ENCODE measurements at regions not wholly inside any gene's neighbourhood (a gene's known extent, or its start where the extent isn't known, plus 50 kb on each side); places are given as distances from the start of the nearest gene placed in this dataset.

GRCh38 chr5:173420108-173420507 is 91.9 kb upstream of the STC2 start:
- Mint-ChIP-seq H3K27ac (ENCODE audit: unreplicated experiment) (no peak overlapping the region), H3K4me1 (ENCODE audit: low read depth, unreplicated experiment) (no peaks in the 10 kb centered on the region), H3K27me3 (ENCODE audit: insufficient read depth, unreplicated experiment) (no peaks in the 10 kb centered on the region), H3K9me3 (ENCODE audit: unreplicated experiment) (peaks cover 35% of the 10 kb centered on the region), H3K4me3 (ENCODE audit: unreplicated experiment) (no peak overlapping the region), H3K36me3 (ENCODE audit: insufficient read depth, unreplicated experiment) (no peaks in the 10 kb centered on the region)
- BruUV-seq (replicated peaks): no TSS peak
- no peak for DNase-seq
- Histone ChIP-seq H3K9me3 (no peaks in the 10 kb centered on the region; the same call in none of the 2 replicates), H3K4me1 (no peaks in the 10 kb centered on the region), H3K4me3 (ENCODE audit: low read depth, low read length) (no peak overlapping the region), H3K27me3 (replicated peaks; ENCODE audit: control insufficient read depth, insufficient read depth, low read length) (no peaks in the 10 kb centered on the region), H3K36me3 (ENCODE audit: control insufficient read depth, insufficient read depth, low read length) (no peaks in the 10 kb centered on the region)
- CTCF ChIA-PET: no interaction called here
- intact Hi-C loops (cut with micrococcal nuclease; ENCODE audit: unreplicated experiment): no loop called here
- TF ChIP-seq CTCF (IDR thresholded peaks at IDR 0.05; ENCODE audit: insufficient read depth in 1 of 2, low read depth in 1 of 2, low read length in 1 of 2, severe bottlenecking in 1 of 2, unreplicated experiment in 1 of 2): no peak
- POLR2A ChIA-PET: no interaction called here

GRCh38 chr5:173413471-173413982 is 85.3 kb upstream of the STC2 start:
- intact Hi-C loops (cut with micrococcal nuclease; ENCODE audit: unreplicated experiment): no loop called here
- TF ChIP-seq CTCF (IDR thresholded peaks at IDR 0.05; ENCODE audit: insufficient read depth in 1 of 2, low read depth in 1 of 2, low read length in 1 of 2, severe bottlenecking in 1 of 2, unreplicated experiment in 1 of 2): no peak
- Histone ChIP-seq H3K36me3 (ENCODE audit: control insufficient read depth, insufficient read depth, low read length) (no peaks in the 10 kb centered on the region), H3K9me3 (no peaks in the 10 kb centered on the region; the same call in none of the 2 replicates), H3K4me3 (ENCODE audit: low read depth, low read length) (no peak overlapping the region), H3K4me1 (no peaks in the 10 kb centered on the region), H3K27me3 (replicated peaks; ENCODE audit: control insufficient read depth, insufficient read depth, low read length) (no peaks in the 10 kb centered on the region)
- H3K36me3 Mint-ChIP-seq (ENCODE audit: insufficient read depth, unreplicated experiment): no peaks in the 10 kb centered on the region
- H3K4me3 Mint-ChIP-seq (ENCODE audit: unreplicated experiment): no peak overlapping the region
- no TSS peak for BruUV-seq (replicated peaks)
- ChIA-PET CTCF (no interaction called here), POLR2A (no interaction called here)
- DNase-seq: no peak
- H3K27me3 Mint-ChIP-seq (ENCODE audit: insufficient read depth, unreplicated experiment): no peaks in the 10 kb centered on the region
- H3K27ac Mint-ChIP-seq (ENCODE audit: unreplicated experiment): no peak overlapping the region
- H3K4me1 Mint-ChIP-seq (ENCODE audit: low read depth, unreplicated experiment): no peaks in the 10 kb centered on the region
- H3K9me3 Mint-ChIP-seq (ENCODE audit: unreplicated experiment): peaks cover 13% of the 10 kb centered on the region

GRCh38 chr5:173412566-173412965 is 84.4 kb upstream of the STC2 start:
- Mint-ChIP-seq H3K4me1 (ENCODE audit: low read depth, unreplicated experiment) (no peaks in the 10 kb centered on the region), H3K36me3 (ENCODE audit: insufficient read depth, unreplicated experiment) (no peaks in the 10 kb centered on the region), H3K27me3 (ENCODE audit: insufficient read depth, unreplicated experiment) (no peaks in the 10 kb centered on the region), H3K4me3 (ENCODE audit: unreplicated experiment) (no peak overlapping the region), H3K27ac (ENCODE audit: unreplicated experiment) (no peak overlapping the region), H3K9me3 (ENCODE audit: unreplicated experiment) (peaks cover 12% of the 10 kb centered on the region)
- no peaks in the 10 kb centered on the region for H3K36me3 ChIP-seq (ENCODE audit: control insufficient read depth, insufficient read depth, low read length)
- no TSS peak for BruUV-seq (replicated peaks)
- intact Hi-C loops (cut with micrococcal nuclease; ENCODE audit: unreplicated experiment): no loop called here
- DNase-seq: no peak
- ChIA-PET CTCF (no interaction called here), POLR2A (no interaction called here)
- no peaks in the 10 kb centered on the region for H3K4me1 ChIP-seq
- no peak overlapping the region for H3K4me3 ChIP-seq (ENCODE audit: low read depth, low read length)
- H3K9me3 ChIP-seq: no peaks in the 10 kb centered on the region; the same call in none of the 2 replicates
- TF ChIP-seq CTCF (IDR thresholded peaks at IDR 0.05; ENCODE audit: insufficient read depth in 1 of 2, low read depth in 1 of 2, low read length in 1 of 2, severe bottlenecking in 1 of 2, unreplicated experiment in 1 of 2): no peak
- H3K27me3 ChIP-seq (replicated peaks; ENCODE audit: control insufficient read depth, insufficient read depth, low read length): no peaks in the 10 kb centered on the region

All from Caco-2 (cell line).